ENCODE measurements at regions not wholly inside any gene's neighbourhood (a gene's known extent, or its start where the extent isn't known, plus 50 kb on each side); places are given as distances from the start of the nearest gene placed in this dataset.

DNA sequence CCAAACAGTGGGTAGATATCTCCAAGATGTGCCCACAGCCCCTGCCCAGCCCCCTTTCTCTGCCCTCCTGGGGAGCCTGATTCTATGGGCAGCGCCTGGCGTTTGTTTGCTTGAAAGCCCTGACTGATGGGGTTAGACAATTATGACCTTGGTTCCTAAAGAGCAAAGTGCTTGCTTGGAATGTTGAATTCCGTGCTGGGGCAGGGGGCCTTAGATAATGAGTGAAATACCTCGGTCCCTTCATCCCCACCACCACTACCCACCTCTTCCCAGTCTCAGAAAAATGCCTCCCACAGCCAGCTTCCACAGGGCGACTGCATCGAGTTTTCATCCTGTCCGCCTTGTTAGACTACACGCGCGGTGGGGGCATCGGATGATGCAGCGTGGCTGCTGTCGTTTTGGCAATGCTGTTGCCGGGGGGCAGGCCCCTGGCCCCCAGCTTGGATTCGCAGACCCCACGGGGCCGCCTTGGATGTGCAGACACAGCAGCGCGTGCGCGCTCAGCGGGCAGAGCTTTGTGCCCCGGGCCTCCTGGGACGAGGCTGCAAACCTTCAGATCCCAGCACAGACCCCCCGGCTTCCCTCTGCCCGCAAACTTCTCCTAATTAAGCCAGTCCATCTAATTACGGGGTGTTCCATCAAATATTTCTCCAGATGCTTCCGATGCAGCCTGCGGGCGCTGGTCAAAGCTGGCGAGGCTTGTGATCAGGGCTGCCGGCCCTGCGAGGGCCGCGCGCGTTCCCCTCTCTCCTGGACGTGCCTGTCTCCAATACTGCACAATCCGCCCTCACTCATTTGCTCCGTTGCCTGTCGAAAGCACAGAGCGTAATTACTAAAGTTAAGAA lies 86.1 kb downstream of the LINC00237 start (continued):
- TF ChIP-seq CEBPB (IDR thresholded peaks at IDR 0.05; ENCODE audit: borderline replicate concordance, low read depth, low read length): no peak
- TF ChIP-seq, protein P1, sequence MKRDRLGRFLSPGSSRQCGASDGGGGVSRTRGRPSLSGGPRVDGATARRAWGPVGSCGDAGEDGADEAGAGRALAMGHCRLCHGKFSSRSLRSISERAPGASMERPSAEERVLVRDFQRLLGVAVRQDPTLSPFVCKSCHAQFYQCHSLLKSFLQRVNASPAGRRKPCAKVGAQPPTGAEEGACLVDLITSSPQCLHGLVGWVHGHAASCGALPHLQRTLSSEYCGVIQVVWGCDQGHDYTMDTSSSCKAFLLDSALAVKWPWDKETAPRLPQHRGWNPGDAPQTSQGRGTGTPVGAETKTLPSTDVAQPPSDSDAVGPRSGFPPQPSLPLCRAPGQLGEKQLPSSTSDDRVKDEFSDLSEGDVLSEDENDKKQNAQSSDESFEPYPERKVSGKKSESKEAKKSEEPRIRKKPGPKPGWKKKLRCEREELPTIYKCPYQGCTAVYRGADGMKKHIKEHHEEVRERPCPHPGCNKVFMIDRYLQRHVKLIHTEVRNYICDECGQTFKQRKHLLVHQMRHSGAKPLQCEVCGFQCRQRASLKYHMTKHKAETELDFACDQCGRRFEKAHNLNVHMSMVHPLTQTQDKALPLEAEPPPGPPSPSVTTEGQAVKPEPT (CRISPR knock-in tag; IDR thresholded peaks at IDR 0.05; ENCODE audit: low read depth): 0 out of 2 replicates have a peak, but pooled peaks have one; percentile 24
- TF ChIP-seq KDM1A (CRISPR knock-in tag; IDR thresholded peaks at IDR 0.05): no peak; the same call in 1 of the 2 replicates
- no peak for TF ChIP-seq ARHGAP35 (CRISPR knock-in tag; IDR thresholded peaks at IDR 0.05; ENCODE audit: borderline replicate concordance)
- no peak for TF ChIP-seq XBP1 (CRISPR knock-in tag; IDR thresholded peaks at IDR 0.05)
- no peak for TF ChIP-seq ZNF224 (CRISPR knock-in tag; IDR thresholded peaks at IDR 0.05)
- no peak for TF ChIP-seq FOXK1 (CRISPR knock-in tag; IDR thresholded peaks at IDR 0.05; ENCODE audit: borderline replicate concordance, low read depth)
- TF ChIP-seq, protein P2, sequence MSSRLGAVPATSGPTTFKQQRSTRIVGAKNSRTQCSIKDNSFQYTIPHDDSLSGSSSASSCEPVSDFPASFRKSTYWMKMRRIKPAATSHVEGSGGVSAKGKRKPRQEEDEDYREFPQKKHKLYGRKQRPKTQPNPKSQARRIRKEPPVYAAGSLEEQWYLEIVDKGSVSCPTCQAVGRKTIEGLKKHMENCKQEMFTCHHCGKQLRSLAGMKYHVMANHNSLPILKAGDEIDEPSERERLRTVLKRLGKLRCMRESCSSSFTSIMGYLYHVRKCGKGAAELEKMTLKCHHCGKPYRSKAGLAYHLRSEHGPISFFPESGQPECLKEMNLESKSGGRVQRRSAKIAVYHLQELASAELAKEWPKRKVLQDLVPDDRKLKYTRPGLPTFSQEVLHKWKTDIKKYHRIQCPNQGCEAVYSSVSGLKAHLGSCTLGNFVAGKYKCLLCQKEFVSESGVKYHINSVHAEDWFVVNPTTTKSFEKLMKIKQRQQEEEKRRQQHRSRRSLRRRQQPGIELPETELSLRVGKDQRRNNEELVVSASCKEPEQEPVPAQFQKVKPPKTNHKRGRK (CRISPR knock-in tag; IDR thresholded peaks at IDR 0.05): no peak
- TF ChIP-seq ZNF383 (CRISPR knock-in tag; IDR thresholded peaks at IDR 0.05; ENCODE audit: borderline replicate concordance): no peak
- TF ChIP-seq HNF4G (IDR thresholded peaks at IDR 0.05; ENCODE audit: borderline replicate concordance, low read depth, low read length): peak; percentile 63; the same call in 1 of the 2 replicates
- TF ChIP-seq HNF4G (CRISPR knock-in tag; IDR thresholded peaks at IDR 0.05; ENCODE audit: borderline replicate concordance, low read depth): peak; percentile 60; the same call in 1 of the 2 replicates
- TF ChIP-seq, protein P3, sequence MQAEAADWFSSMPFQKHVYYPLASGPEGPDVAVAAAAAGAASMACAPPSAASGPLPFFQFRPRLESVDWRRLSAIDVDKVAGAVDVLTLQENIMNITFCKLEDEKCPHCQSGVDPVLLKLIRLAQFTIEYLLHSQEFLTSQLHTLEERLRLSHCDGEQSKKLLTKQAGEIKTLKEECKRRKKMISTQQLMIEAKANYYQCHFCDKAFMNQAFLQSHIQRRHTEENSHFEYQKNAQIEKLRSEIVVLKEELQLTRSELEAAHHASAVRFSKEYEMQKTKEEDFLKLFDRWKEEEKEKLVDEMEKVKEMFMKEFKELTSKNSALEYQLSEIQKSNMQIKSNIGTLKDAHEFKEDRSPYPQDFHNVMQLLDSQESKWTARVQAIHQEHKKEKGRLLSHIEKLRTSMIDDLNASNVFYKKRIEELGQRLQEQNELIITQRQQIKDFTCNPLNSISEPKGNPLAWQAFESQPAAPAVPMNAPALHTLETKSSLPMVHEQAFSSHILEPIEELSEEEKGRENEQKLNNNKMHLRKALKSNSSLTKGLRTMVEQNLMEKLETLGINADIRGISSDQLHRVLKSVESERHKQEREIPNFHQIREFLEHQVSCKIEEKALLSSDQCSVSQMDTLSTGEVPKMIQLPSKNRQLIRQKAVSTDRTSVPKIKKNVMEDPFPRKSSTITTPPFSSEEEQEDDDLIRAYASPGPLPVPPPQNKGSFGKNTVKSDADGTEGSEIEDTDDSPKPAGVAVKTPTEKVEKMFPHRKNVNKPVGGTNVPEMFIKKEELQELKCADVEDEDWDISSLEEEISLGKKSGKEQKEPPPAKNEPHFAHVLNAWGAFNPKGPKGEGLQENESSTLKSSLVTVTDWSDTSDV (CRISPR knock-in tag; IDR thresholded peaks at IDR 0.05): no peak
- no peak for TF ChIP-seq JDP2 (CRISPR knock-in tag; IDR thresholded peaks at IDR 0.05; ENCODE audit: borderline replicate concordance)
- 0 out of 2 replicates have a peak, but pooled peaks have one; percentile 37 for TF ChIP-seq ZNF772 (CRISPR knock-in tag; IDR thresholded peaks at IDR 0.05)
- TF ChIP-seq, protein P4, sequence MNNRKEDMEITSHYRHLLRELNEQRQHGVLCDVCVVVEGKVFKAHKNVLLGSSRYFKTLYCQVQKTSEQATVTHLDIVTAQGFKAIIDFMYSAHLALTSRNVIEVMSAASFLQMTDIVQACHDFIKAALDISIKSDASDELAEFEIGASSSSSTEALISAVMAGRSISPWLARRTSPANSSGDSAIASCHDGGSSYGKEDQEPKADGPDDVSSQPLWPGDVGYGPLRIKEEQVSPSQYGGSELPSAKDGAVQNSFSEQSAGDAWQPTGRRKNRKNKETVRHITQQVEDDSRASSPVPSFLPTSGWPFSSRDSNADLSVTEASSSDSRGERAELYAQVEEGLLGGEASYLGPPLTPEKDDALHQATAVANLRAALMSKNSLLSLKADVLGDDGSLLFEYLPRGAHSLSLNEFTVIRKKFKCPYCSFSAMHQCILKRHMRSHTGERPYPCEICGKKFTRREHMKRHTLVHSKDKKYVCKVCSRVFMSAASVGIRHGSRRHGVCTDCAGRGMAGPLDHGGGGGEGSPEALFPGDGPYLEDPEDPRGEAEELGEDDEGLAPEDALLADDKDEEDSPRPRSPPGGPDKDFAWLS (CRISPR knock-in tag; IDR thresholded peaks at IDR 0.05; ENCODE audit: borderline replicate concordance): no peak; the same call in 1 of the 2 replicates
- TF ChIP-seq ZNF790 (CRISPR knock-in tag; IDR thresholded peaks at IDR 0.05; ENCODE audit: borderline replicate concordance): no peak
- no peak for TF ChIP-seq ZNF317 (CRISPR knock-in tag; IDR thresholded peaks at IDR 0.05)
- TF ChIP-seq ZFP1 (CRISPR knock-in tag; IDR thresholded peaks at IDR 0.05): no peak
- no peak for TF ChIP-seq ZNF136 (CRISPR knock-in tag; IDR thresholded peaks at IDR 0.05; ENCODE audit: low read depth)
- TF ChIP-seq IRX3 (CRISPR knock-in tag; IDR thresholded peaks at IDR 0.05; ENCODE audit: borderline replicate concordance, low read depth): no peak
- no peak for TF ChIP-seq CBX1 (IDR thresholded peaks at IDR 0.05; ENCODE audit: low read depth)
- TF ChIP-seq TOPORS (CRISPR knock-in tag; IDR thresholded peaks at IDR 0.05): no peak
